HepG2 (cell line): ENCODE measurements at regions not wholly inside any gene's neighbourhood (a gene's known extent, or its start where the extent isn't known, plus 50 kb on each side); places are given as distances from the start of the nearest gene placed in this dataset.
A peak's percentile ranks its signal among the peaks of the same experiment; 100 is the strongest.
"Not testable (repeated sequence)": the region's sequence is repeated elsewhere in the genome, so short reads cannot be mapped to it uniquely, and the experiment has no call there.

ENCODE experiments used
- ATAC-seq: fragments of 200-7000 bp; cut with Tn5 transposase; 3 replicates; pipeline ENCODE4 v1.9.1; 2020; ENCODE audit warnings: mild to moderate bottlenecking, moderate library complexity
- BruUV-seq: library from RNA; stranded (reverse); fragments of 400-500 nt; replicated peaks from 2 replicates; lab custom pipeline; 2021; lab: Mats Ljungman, UMichigan
- CTCF ChIA-PET: fragments of 300-600 bp; formaldehyde crosslinking; extraction: SDS; loops from one replicate; lab custom pipeline; 2021; ENCODE audit warnings: low total read pairs, inconsistent platforms, low intra/inter-chr PET ratio; lab: Yijun Ruan, JAX
- POLR2A ChIA-PET: fragments of 350-600 bp; sonication (Branson Sonifier 250); formaldehyde crosslinking; loops from one replicate; lab custom pipeline; 2020; ENCODE audit warnings: antibody characterized with exemption, inconsistent platforms; lab: Yijun Ruan, JAX
- DNase-seq: peaks from one replicate; pipeline ENCODE4 v3.0.0-alpha.2; 2015; ENCODE audit warnings: low spot score
- FAIRE-seq: peaks from 3 replicates; lab custom pipeline; 2011; peaks lifted over from hg19 to GRCh38; lab: Jason Lieb, UNC
- H2AFZ ChIP-seq: one replicate; pipeline ENCODE4 v1.6.1; 2011; ENCODE audit warnings: low read length, inconsistent platforms
- H3K27ac ChIP-seq: fragments of 300-600 bp; 3 replicates; pipeline ENCODE4 v1.8.0; 2011; ENCODE audit warnings: mixed run types, mild to moderate bottlenecking, mixed read lengths, low read length, inconsistent platforms; ENCODE audit not compliant: insufficient read depth; ENCODE audit errors: extremely low read length
- H3K27me3 ChIP-seq, 2 experiments: fragments of 200-600 bp in 1 of 2; 2 replicates in 1 of 2; 3 replicates in 1 of 2; pipeline versions ENCODE4 v1.6.0 to v1.8.0; 2011; ENCODE audit warnings: low read length in 2 of 2, mild to moderate bottlenecking in 2 of 2, moderate library complexity in 2 of 2, inconsistent platforms in 1 of 2; ENCODE audit not compliant: insufficient read depth in 2 of 2, control insufficient read depth in 1 of 2
- H3K36me3 ChIP-seq, 2 experiments: fragments of 200-600 bp in 1 of 2; replicated peaks in 1 of 2; 2 replicates in 1 of 2; 3 replicates in 1 of 2; pipeline versions ENCODE4 v1.5.1 to v1.8.0; 2011; ENCODE audit warnings: low read length in 2 of 2, inconsistent platforms in 1 of 2; ENCODE audit not compliant: insufficient read depth in 2 of 2, control insufficient read depth in 1 of 2
- H3K4me1 ChIP-seq: 2 replicates; pipeline ENCODE4 v1.5.1; 2012; ENCODE audit warnings: low read length, inconsistent platforms; ENCODE audit not compliant: insufficient read depth
- H3K4me2 ChIP-seq: 2 replicates; pipeline ENCODE4 v1.6.0; 2011; ENCODE audit warnings: low read depth, low read length, inconsistent platforms
- H3K4me3 ChIP-seq, 3 experiments: fragments of 200-600 bp in 1 of 3; sonication (generic), shearing (Covaris generic) in 1 of 3; replicated peaks in 1 of 3; 2 replicates each; pipeline ENCODE4 v1.5.1; 2011 to 2016; ENCODE audit warnings: low read length in 3 of 3, inconsistent platforms in 2 of 3, low read depth in 2 of 3, mild to moderate bottlenecking in 2 of 3, control low read depth in 1 of 3, mixed read lengths in 1 of 3; ENCODE audit not compliant: insufficient read depth in 1 of 3
- H3K79me2 ChIP-seq: one replicate; pipeline ENCODE4 v1.6.1; 2011; ENCODE audit warnings: low read length, inconsistent platforms; ENCODE audit not compliant: insufficient read depth
- H3K9ac ChIP-seq: 2 replicates; pipeline ENCODE4 v1.6.0; 2011; ENCODE audit warnings: mild to moderate bottlenecking, low read depth, low read length, inconsistent platforms; ENCODE audit not compliant: insufficient read depth
- H3K9me3 ChIP-seq: 2 replicates; pipeline ENCODE4 v1.5.1; 2012; ENCODE audit warnings: mild to moderate bottlenecking, low read length
- H4K20me1 ChIP-seq: 2 replicates; pipeline ENCODE4 v1.6.0; 2011; ENCODE audit warnings: inconsistent platforms, mild to moderate bottlenecking, low read length, moderate library complexity; ENCODE audit not compliant: insufficient read depth
- DZIP1 ChIP-seq: sonication (generic); formaldehyde crosslinking; IDR thresholded peaks from 2 replicates; pipeline ENCODE4 v1.5.0; 2020; ENCODE audit warnings: mild to moderate bottlenecking, missing genetic modification reagents
- FOXJ3 ChIP-seq: sonication (generic); formaldehyde crosslinking; IDR thresholded peaks from 2 replicates; pipeline ENCODE4 v1.4.0; 2020; ENCODE audit warnings: missing genetic modification reagents, mild to moderate bottlenecking, borderline replicate concordance
- HNRNPH1 ChIP-seq: fragments of 200-400 bp; formaldehyde crosslinking; optimal IDR thresholded peaks from 2 replicates; pipeline ENCODE3; 2017; ENCODE audit warnings: mild to moderate bottlenecking, low read depth, low read length
- MAFF ChIP-seq: IDR thresholded peaks from 2 replicates; pipeline ENCODE4 v1.6.1; 2011; ENCODE audit warnings: low read depth, low read length, improper control_type of control experiment
- MAFK ChIP-seq, 2 experiments: IDR thresholded peaks in 1 of 2; conservative IDR thresholded peaks in 1 of 2; 2 replicates each; pipeline ENCODE4 v1.6.1; 2011; ENCODE audit warnings: improper control_type of control experiment in 2 of 2, low read length in 2 of 2
- PITX1 ChIP-seq: sonication (generic); formaldehyde crosslinking; IDR thresholded peaks from 2 replicates; pipeline ENCODE4 v1.5.1; 2020; ENCODE audit warnings: mild to moderate bottlenecking, missing genetic modification reagents
- SMARCC2 ChIP-seq: fragments of 450-650 bp; IDR thresholded peaks from 2 replicates; pipeline ENCODE4 v1.6.1; 2017; ENCODE audit warnings: antibody characterized with exemption, mild to moderate bottlenecking
- WGBS: methylation state at CpG from one replicate; pipeline ENCODE4 v1.1.6; 2017; ENCODE audit warnings: low lambda C conversion rate; 5-methylcytosine and 5-hydroxymethylcytosine counted together
- in situ Hi-C: cut with HindIII; loops from 2 replicates; pipeline ENCODE4 v1.10.0; 2017; ENCODE audit warnings: low pct_unique_long_range_greater_than_20kb; ENCODE audit not compliant: extremely low pct_ligation_motif_present
- intact Hi-C: fragments of 100-400 bp; cut with micrococcal nuclease; formaldehyde crosslinking; loops from one replicate; pipeline ENCODE4 v1.10.0; 2022; ENCODE audit not compliant: unreplicated experiment

DNA sequence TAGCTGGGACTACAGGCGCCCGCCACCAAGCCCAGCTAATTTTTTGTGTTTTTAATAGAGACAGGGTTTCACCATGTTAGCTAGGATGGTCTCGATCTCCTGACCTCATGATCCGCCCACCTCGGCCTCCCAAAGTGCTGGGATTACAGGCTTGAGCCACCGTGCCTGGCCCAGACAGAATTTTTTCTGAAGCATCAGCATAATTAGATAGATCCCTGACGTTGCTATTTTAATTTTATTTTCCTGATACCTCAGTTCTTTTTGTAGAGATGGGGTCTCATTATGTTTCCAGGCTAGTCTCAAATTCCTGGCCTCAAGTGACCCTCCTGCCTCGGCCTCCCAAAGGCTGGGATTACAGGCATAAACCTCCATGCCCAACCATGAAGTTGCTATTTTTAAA, 79.8 kb downstream of the P2RY1 start:
- TF ChIP-seq MAFF (peak; percentile 49; the same call in 1 of the 2 replicates), MAFK (conservative IDR thresholded peaks at IDR 0.05 in 1 of 2, IDR thresholded peaks at IDR 0.05 in 1 of 2; ENCODE audit: low read length in 2 of 2) (peak; percentile 27 to 62; a peak in 3 of 4 replicates)
- H3K9ac ChIP-seq, H4K20me1 ChIP-seq, CTCF ChIA-PET, H3K27me3 ChIP-seq, FAIRE-seq, BruUV-seq, H3K36me3 ChIP-seq, intact Hi-C loops, DNase-seq, H3K79me2 ChIP-seq, H3K4me1 ChIP-seq, H3K27ac ChIP-seq, in situ Hi-C loops, H3K9me3 ChIP-seq, ATAC-seq, H2AFZ ChIP-seq, POLR2A ChIA-PET, H3K4me2 ChIP-seq, H3K4me3 ChIP-seq: not testable (repeated sequence)
- 22% methylated on average over 8 of the region's 8 CpGs for WGBS

- Histone ChIP-seq H4K20me1 (no peaks in the 10 kb centered on the region), H3K27me3 (no peaks in the 10 kb centered on the region), H3K27ac (no peak overlapping the region), H3K9me3 (no peaks in the 10 kb centered on the region), H3K36me3 (no peaks in the 10 kb centered on the region), H2AFZ (no peak overlapping the region), H3K9ac (no peak overlapping the region), H3K4me2 (no peak overlapping the region), H3K79me2 (no peaks in the 10 kb centered on the region), H3K4me3 (no peak overlapping the region), H3K4me1 (no peaks in the 10 kb centered on the region)
- no peak for TF ChIP-seq SMARCC2
- no peak for TF ChIP-seq FOXJ3 (CRISPR knock-in tag)
- TF ChIP-seq PITX1: no peak
- TF ChIP-seq DZIP1 (CRISPR knock-in tag): no peak
- no peak for TF ChIP-seq HNRNPH1
- no peak for DNase-seq
- no peak for FAIRE-seq
- CTCF ChIA-PET: no interaction called here
- WGBS: 4% methylated on average over 3 of the region's 3 CpGs
- BruUV-seq: no TSS peak
- intact Hi-C loops (no loop called here), in situ Hi-C loops (no loop called here)
- POLR2A ChIA-PET: no interaction called here
- ATAC-seq: no peak
Observed at GRCh38 chr3:152915695-152916094, 80.8 kb downstream of the P2RY1 start.
